LNCaP clone FGC (cell line): ENCODE measurements at regions not wholly inside any gene's neighbourhood (a gene's known extent, or its start where the extent isn't known, plus 50 kb on each side); places are given as distances from the start of the nearest gene placed in this dataset.

Source experiments
- DNase-seq: peaks from one replicate; pipeline ENCODE4 v3.0.0-alpha.2; 2011; ENCODE audit warnings: low read depth
- H3K4me3 ChIP-seq: 2 replicates; pipeline ENCODE4 v1.5.1; 2011; ENCODE audit warnings: mild to moderate bottlenecking, low read depth, low read length, control low read depth
- CTCF ChIP-seq: IDR thresholded peaks from 2 replicates; pipeline ENCODE4 v1.5.1; 2012; ENCODE audit warnings: mild to moderate bottlenecking; ENCODE audit not compliant: control insufficient read depth, insufficient read depth; ENCODE audit errors: extremely low read depth

GRCh38 chr2:236940916-236941520, 144.7 kb upstream of the COPS8 start:
- no peak for TF ChIP-seq CTCF

GRCh38 chr2:236941551-236941950, 144.1 kb upstream of the COPS8 start:
- no peak for DNase-seq
- H3K4me3 ChIP-seq, result no peak overlapping the region
- TF ChIP-seq CTCF, result no peak

More at GRCh38 chr2:236940916-236941520, 144.7 kb upstream of the COPS8 start:
- DNase-seq, result no peak
- no peak overlapping the region for H3K4me3 ChIP-seq

GRCh38 chr2:236942554-236942953, 143.1 kb upstream of the COPS8 start:
- no peak overlapping the region for H3K4me3 ChIP-seq
- no peak for DNase-seq
- no peak for TF ChIP-seq CTCF

GRCh38 chr2:236943068-236943467, 142.6 kb upstream of the COPS8 start:
- H3K4me3 ChIP-seq, result no peak overlapping the region
- TF ChIP-seq CTCF, result no peak
- no peak for DNase-seq

- H3K4me3 ChIP-seq, result no peak overlapping the region
- TF ChIP-seq CTCF, result no peak
- DNase-seq, result no peak
Observed at GRCh38 chr2:236943841-236944513, 141.7 kb upstream of the COPS8 start.

- no peak for TF ChIP-seq CTCF
- DNase-seq, result no peak
- H3K4me3 ChIP-seq, result no peak overlapping the region
Observed at GRCh38 chr2:236944561-236944960, 141.1 kb upstream of the COPS8 start.
